AG04450 (cell line): ENCODE measurements at regions not wholly inside any gene's neighbourhood (a gene's known extent, or its start where the extent isn't known, plus 50 kb on each side); places are given as distances from the start of the nearest gene placed in this dataset.

Source experiments
- CTCF ChIA-PET: fragments of 300-600, 350-600 bp; formaldehyde crosslinking; extraction: SDS; loops from one replicate; lab custom pipeline; 2022; ENCODE audit warnings: antibody characterized with exemption, inconsistent platforms; lab: Charles Lee
- POLR2A ChIA-PET: fragments of 350-600 bp; formaldehyde crosslinking; extraction: SDS; loops from one replicate; lab custom pipeline; 2021; ENCODE audit warnings: antibody characterized with exemption, inconsistent platforms; lab: Yijun Ruan, JAX
- DNase-seq: peaks from one replicate; pipeline ENCODE4 v3.0.0-alpha.2; 2011; ENCODE audit warnings: low read depth, low spot score
- H3K27ac ChIP-seq: one replicate; pipeline ENCODE4 v1.5.1; 2012; ENCODE audit warnings: low read depth, low read length, control low read depth
- H3K27me3 ChIP-seq: one replicate; pipeline ENCODE4 v1.6.0; 2012; ENCODE audit warnings: low read length; ENCODE audit not compliant: control insufficient read depth, insufficient read depth
- H3K4me3 ChIP-seq: 2 replicates; pipeline ENCODE4 v1.5.1; 2011; ENCODE audit warnings: mild to moderate bottlenecking, low read depth, low read length, control low read depth
- H3K9me3 ChIP-seq: 2 replicates; pipeline ENCODE4 v1.5.1; 2012; ENCODE audit warnings: low read length; ENCODE audit not compliant: control insufficient read depth, insufficient read depth
- TF ChIP-seq, protein P1 (sequence below): IDR thresholded peaks from 2 replicates; pipeline ENCODE4 v1.5.1; 2011; ENCODE audit warnings: low read depth, low read length, control low read depth, inconsistent platforms

DNA sequence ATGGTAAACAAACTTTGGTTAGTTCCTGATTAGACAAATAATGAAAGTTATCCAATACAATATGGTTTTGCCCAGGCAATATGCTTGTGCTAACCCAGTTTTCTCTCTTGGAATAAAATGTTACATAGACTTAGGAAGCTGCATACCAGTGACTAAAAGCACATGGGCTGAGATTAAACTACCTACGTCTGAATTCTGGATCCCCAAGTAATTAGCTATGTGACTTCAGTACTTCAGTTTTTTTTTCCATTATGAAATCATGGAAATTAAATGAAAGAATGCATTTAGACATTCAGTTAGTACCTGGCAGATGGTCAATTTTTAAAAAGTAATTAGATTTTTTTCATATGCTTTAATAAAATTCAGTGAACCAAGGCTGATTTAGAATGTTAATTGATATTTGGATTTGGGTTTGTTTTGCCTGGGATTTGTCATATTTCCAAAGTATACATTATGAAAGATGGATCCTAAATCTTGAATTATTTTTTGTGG, 213.9 kb downstream of the PTH2R start:
- TF ChIP-seq, protein P1, sequence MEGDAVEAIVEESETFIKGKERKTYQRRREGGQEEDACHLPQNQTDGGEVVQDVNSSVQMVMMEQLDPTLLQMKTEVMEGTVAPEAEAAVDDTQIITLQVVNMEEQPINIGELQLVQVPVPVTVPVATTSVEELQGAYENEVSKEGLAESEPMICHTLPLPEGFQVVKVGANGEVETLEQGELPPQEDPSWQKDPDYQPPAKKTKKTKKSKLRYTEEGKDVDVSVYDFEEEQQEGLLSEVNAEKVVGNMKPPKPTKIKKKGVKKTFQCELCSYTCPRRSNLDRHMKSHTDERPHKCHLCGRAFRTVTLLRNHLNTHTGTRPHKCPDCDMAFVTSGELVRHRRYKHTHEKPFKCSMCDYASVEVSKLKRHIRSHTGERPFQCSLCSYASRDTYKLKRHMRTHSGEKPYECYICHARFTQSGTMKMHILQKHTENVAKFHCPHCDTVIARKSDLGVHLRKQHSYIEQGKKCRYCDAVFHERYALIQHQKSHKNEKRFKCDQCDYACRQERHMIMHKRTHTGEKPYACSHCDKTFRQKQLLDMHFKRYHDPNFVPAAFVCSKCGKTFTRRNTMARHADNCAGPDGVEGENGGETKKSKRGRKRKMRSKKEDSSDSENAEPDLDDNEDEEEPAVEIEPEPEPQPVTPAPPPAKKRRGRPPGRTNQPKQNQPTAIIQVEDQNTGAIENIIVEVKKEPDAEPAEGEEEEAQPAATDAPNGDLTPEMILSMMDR: no peak
- no peak for DNase-seq
- Histone ChIP-seq H3K27me3 (no peaks in the 10 kb centered on the region), H3K4me3 (no peak overlapping the region), H3K27ac (no peak overlapping the region), H3K9me3 (peaks cover 15% of the 10 kb centered on the region; the same call in 1 of the 2 replicates)
- ChIA-PET CTCF (no interaction called here), POLR2A (no interaction called here)

DNA sequence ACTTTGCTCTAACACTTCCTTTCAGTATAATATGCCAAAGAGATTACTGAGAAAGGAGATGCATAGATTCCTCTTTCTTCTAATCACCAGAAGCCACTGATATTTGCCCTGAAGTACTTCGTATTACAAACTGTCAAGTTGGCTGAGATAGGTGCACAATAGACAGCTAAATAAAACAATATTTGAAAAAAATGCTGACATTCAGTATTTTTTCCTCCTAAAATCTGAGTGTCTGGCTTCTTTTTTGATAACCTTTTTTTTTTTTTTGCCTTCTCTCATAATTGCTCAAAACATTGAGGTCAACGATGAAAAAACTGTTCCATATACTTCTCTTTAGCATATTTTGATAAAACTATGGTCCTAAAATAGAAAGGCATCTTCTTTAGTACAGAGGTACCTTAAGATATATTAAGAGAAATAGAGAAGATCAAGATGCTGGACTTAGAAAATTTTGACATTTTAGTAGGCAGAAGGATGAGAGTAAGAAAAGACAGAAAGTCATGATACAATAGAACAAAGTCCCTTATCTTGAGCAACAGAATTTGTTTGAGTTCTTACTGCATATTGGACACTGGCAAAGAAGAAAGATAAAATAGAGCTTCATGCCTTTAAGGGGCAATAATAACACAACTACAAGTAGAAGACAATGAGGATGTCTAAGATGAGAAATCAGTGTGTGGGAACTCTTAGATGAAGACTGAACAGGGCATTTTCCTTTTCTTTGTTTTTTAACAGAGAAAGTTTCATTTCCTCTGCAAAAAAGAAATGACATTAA, 220.7 kb downstream of the PTH2R start:
- CTCF ChIA-PET: no interaction called here
- no peak for DNase-seq
- H3K27me3 ChIP-seq: no peaks in the 10 kb centered on the region
- no peak overlapping the region for H3K4me3 ChIP-seq
- TF ChIP-seq, protein P1: no peak
- POLR2A ChIA-PET: no interaction called here
- peaks cover 3% of the 10 kb centered on the region; the same call in 1 of the 2 replicates for H3K9me3 ChIP-seq
- no peak overlapping the region for H3K27ac ChIP-seq

DNA sequence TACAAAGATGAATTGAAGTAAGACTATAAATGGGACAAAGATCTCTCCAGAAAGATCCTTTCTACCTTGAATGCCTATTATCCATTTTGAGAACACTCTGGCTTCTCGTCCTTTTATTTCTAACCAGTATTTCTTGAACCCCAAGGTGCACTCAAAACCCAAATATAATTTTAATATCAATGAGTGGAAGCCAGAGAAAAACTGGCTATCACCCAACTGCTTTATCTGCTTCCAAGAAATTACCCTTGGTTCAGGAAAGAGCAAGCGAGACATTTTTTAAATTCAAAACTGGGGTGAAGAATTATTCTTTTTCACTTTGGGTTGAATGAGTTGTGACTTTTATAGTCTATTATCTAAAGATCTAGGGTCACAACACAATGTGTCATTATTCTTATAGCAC, 221.3 kb downstream of the PTH2R start:
- Histone ChIP-seq H3K27me3 (no peaks in the 10 kb centered on the region), H3K4me3 (no peak overlapping the region), H3K27ac (no peak overlapping the region), H3K9me3 (peaks cover 3% of the 10 kb centered on the region; the same call in 1 of the 2 replicates)
- DNase-seq: no peak
- POLR2A ChIA-PET: no interaction called here
- CTCF ChIA-PET: no interaction called here
- TF ChIP-seq, protein P1: no peak

DNA sequence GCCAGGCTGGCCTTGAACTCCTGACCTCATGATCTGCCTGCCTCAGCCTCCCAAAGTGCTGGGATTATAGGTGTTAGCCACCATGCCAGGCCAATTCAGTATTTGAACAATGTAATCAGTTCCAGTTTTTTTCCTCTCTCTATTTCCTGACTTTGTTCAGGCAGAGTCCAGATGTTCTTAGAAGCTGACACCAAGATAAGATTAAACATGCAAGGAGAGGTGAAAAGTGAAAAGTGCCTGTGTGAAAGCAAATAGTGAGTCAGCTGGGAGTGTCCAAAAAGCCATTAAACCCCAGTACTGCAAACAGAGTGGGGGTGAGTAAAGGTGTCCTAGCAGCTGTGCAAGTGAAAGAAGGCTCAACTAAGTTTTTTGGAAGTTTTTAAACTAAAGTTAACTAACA, 231.5 kb downstream of the PTH2R start:
- CTCF ChIA-PET: no interaction called here
- no peak for DNase-seq
- TF ChIP-seq, protein P1: no peak
- H3K27ac ChIP-seq: no peak overlapping the region
- POLR2A ChIA-PET: no interaction called here
- peaks cover 10% of the 10 kb centered on the region for H3K9me3 ChIP-seq
- H3K27me3 ChIP-seq: no peaks in the 10 kb centered on the region
- H3K4me3 ChIP-seq: no peak overlapping the region

DNA sequence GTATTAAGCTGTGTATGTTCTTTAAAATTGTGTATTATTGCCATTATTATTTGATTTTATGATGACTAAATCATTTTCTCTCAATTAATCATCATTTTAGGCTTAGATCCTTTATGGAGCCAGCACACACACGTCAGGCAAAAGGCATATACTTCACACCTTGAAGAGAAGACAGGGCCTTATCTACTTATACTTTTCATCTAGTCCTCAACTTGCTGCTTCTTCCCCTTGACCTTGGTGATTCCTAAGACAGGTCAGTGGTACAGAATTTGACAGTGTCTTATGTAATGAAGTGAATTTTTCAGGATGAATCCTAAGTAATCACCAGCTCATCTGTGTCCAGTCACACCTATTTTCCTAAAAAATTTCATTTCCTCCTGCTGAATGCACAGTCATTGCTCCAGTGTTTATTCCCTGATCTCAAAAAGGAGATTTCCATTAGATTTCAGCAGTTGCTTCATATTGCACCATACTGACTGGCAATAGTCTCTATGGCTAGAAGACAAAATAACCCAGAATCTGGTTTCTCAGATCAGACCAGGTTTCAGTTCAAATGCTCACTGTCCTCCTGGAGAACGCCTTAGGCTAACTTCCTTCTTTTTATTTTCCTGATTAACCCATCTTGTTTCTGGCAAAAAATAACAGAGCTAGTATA, 235.7 kb downstream of the PTH2R start:
- Histone ChIP-seq H3K9me3 (peaks cover 6% of the 10 kb centered on the region), H3K4me3 (no peak overlapping the region), H3K27me3 (no peaks in the 10 kb centered on the region), H3K27ac (no peak overlapping the region)
- ChIA-PET CTCF (no interaction called here), POLR2A (no interaction called here)
- TF ChIP-seq, protein P1: no peak
- DNase-seq: no peak
